Cardiac muscle cell (in vitro differentiated cells and primary cell): ENCODE measurements at regions not wholly inside any gene's neighbourhood (a gene's known extent, or its start where the extent isn't known, plus 50 kb on each side); places are given as distances from the start of the nearest gene placed in this dataset.

Experiments used
- DNase-seq, 2 donors: peaks; one replicate each; pipeline versions ENCODE4 v3.0.0 to v3.0.0-alpha.2; 2010 to 2017; ENCODE audit warnings: low read depth in 1 of 2, low spot score in 1 of 2
- H3K27ac ChIP-seq: fragments of 200-600 bp; sonication (generic); 2 replicates; pipeline ENCODE4 v1.5.1; 2016
- H3K27me3 ChIP-seq: fragments of 200-600 bp; sonication (generic); 2 replicates; pipeline ENCODE4 v1.6.0; 2016; ENCODE audit warnings: control low read depth
- H3K36me3 ChIP-seq: fragments of 200-600 bp; sonication (generic); 2 replicates; pipeline ENCODE4 v1.5.1; 2016; ENCODE audit warnings: control low read depth
- H3K4me1 ChIP-seq: fragments of 200-600 bp; sonication (generic); 2 replicates; pipeline ENCODE4 v1.8.1; 2017; ENCODE audit warnings: low read depth, mild to moderate bottlenecking, mixed run types
- H3K4me3 ChIP-seq: fragments of 200-600 bp; sonication (generic); 2 replicates; pipeline ENCODE4 v1.5.1; 2016; ENCODE audit warnings: mild to moderate bottlenecking
- H3K9me3 ChIP-seq: fragments of 200-600 bp; sonication (generic); 2 replicates; pipeline ENCODE4 v1.5.1; 2017; ENCODE audit warnings: low read depth, mild to moderate bottlenecking, control low read depth
- TF ChIP-seq, protein P1 (sequence below): IDR thresholded peaks from 2 replicates; pipeline ENCODE4 v1.5.1; 2012; ENCODE audit warnings: low read depth, mild to moderate bottlenecking, low read length

DNA sequence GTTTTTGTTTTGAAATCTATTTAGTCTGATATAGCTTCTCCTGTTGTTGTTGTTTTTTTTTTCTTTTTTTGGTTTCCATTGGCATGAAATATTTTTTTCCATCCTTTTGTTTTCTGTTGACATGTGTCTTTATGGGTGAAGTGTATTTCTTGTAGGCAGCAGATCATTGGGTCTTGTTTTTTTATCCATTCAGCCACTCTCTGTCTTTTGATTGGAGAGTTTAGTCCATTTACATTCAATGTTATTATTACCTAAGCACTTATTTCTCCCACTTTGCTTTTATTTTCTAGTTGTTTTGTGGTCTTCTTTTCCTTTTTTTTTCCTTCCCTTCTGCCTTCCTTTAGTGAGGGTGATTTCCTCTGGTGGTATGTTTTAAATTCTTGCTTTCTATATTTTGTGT lies 193.6 kb upstream of the TMEM260 start:
- no peak overlapping the region for H3K27ac ChIP-seq
- H3K36me3 ChIP-seq = no peaks in the 10 kb centered on the region
- no peak overlapping the region for H3K4me3 ChIP-seq
- no peaks in the 10 kb centered on the region for H3K27me3 ChIP-seq
- TF ChIP-seq, protein P1, sequence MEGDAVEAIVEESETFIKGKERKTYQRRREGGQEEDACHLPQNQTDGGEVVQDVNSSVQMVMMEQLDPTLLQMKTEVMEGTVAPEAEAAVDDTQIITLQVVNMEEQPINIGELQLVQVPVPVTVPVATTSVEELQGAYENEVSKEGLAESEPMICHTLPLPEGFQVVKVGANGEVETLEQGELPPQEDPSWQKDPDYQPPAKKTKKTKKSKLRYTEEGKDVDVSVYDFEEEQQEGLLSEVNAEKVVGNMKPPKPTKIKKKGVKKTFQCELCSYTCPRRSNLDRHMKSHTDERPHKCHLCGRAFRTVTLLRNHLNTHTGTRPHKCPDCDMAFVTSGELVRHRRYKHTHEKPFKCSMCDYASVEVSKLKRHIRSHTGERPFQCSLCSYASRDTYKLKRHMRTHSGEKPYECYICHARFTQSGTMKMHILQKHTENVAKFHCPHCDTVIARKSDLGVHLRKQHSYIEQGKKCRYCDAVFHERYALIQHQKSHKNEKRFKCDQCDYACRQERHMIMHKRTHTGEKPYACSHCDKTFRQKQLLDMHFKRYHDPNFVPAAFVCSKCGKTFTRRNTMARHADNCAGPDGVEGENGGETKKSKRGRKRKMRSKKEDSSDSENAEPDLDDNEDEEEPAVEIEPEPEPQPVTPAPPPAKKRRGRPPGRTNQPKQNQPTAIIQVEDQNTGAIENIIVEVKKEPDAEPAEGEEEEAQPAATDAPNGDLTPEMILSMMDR = no peak
- H3K9me3 ChIP-seq = no peaks in the 10 kb centered on the region
- H3K4me1 ChIP-seq = no peaks in the 10 kb centered on the region
- no peak for DNase-seq

DNA sequence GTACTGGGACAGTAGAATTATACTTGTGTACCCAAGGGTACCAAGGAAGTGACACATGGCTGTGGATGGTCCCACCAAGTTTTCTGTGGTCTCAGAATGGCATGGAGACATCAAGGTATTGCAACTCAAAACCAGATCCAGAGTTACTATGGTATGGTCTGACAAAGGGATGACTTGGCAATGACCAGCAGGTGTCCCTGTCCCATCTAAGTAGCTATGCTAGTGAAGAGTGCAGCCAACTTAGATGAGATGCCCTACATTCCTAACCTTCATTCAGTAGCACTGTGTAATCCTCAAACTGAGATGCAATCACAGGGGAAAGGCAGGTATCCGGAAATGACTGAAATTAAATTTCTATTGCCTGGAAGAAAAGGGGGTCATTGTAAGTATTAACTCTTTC lies 188.7 kb upstream of the TMEM260 start:
- DNase-seq = no peak
- TF ChIP-seq, protein P1 = no peak
- H3K36me3 ChIP-seq = no peaks in the 10 kb centered on the region
- no peaks in the 10 kb centered on the region for H3K27me3 ChIP-seq
- no peak overlapping the region for H3K27ac ChIP-seq
- no peaks in the 10 kb centered on the region for H3K4me1 ChIP-seq
- H3K9me3 ChIP-seq = no peaks in the 10 kb centered on the region
- H3K4me3 ChIP-seq = no peak overlapping the region

DNA sequence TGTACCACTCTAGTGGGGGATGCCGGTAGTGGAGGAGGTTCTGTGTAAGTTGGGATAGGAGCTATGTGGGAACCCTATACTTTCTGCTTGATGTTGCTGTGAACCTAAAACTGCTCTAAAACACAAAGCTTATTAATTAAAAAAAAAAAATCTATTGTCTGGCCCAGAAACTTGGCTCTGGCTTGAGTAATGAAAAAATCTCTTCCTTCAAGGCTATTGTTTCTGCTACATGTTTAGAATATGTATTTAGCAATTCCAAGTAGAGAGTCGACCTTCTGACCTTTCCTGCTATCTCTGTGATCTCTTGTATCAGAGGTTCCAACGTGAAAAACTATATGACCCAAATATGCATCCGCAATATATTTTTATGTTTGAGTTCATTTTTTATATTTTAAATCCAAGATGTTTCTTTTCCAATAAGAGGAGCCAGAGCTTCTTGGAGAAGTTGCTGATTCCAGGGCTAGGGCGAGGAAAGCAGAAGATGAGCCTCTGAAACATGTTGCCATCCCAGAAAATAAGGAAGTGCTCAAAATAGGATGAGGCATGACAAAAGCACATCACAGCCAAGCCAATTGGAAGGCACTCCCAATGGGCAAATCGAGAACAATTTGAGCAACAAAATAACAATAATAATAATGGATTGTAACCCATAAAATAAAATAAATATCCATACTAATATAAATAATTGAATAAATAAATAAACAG lies 184.6 kb upstream of the TMEM260 start:
- Histone ChIP-seq H3K27ac (no peak overlapping the region), H3K4me3 (no peak overlapping the region), H3K4me1 (no peaks in the 10 kb centered on the region), H3K36me3 (no peaks in the 10 kb centered on the region), H3K27me3 (no peaks in the 10 kb centered on the region), H3K9me3 (no peaks in the 10 kb centered on the region)
- TF ChIP-seq, protein P1 = no peak
- DNase-seq = no peak

DNA sequence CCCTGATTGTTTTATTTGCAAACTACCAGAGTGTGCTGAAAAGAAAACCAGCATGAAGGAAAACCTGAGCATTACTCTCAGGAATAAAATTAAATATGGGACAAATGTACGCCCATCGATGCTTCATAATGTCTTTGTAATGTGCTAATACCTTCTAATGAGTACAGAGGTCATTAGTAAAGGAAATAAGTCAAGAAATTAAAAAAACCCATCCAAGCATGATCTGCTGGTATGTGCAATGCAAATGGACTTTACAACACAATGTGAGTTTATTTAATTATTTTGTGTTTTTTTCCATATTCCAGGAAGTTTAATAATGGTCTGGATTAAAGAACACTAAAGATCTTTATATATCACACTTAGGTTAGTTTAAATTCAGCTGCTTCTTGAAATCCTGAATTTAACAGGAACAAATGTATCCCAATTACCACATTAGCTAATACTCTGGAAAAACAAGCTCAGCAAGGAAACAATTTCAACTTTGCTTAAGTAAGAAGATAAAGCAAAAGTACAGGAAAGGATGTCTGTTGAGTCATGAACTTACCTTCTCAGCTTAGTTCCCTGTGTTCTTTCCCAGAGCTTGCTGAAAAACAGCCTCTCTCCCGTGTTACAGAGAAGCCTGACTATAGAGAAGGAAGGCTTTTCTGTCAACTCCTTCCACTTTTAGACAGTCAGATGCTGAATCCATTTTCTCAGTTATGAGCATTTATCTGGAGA lies 179.3 kb upstream of the TMEM260 start:
- no peaks in the 10 kb centered on the region for H3K36me3 ChIP-seq
- DNase-seq = peak in 1 of 2 donors; percentile 34
- no peaks in the 10 kb centered on the region for H3K27me3 ChIP-seq

DNA sequence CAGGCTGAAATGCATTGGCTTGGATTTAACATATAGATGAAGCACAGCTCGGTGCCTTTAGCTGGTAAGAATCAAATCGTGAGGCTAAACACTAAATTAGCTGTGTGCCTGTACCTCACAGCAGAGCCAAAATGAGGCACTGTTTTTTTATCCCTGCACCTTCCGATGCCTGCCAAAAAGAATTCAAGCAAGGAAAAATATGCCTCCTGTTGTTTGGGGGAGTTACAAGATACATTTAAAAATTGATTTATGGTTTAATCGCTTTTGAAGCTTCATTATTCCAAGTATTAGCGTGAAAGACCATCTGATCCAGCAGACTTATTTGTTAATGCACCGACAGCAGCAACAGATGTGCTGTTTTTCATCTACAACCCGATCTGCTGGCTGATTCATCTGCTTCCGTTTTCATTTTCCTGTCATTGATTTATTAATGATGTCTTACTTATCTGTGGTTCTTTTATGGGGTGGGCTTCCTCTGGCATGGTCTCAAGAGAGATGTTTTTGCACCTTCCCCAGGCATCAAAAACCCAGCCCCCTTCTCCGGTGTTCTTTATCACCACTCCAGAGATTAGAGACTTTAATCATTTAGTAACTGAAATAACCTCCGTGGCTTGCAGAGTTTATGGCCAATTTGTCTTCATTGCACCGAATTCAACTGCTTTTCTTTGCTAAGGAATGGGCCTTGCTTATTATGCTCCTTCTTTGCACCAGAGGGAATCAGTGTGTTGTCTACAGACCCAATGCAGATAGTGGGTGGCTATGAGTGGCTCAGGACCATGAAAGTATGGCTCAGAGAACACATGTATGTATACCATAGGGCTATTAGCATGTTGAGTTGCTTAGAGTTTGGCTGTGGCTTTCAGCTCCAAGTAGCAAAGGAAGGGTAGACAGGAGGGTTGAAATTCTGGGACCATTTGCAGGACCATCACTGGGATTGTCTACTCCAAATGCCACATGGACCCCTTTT lies 166.8 kb upstream of the TMEM260 start:
- H3K4me1 ChIP-seq = no peaks in the 10 kb centered on the region
- TF ChIP-seq, protein P1 = no peak
- no peak overlapping the region for H3K27ac ChIP-seq
- H3K27me3 ChIP-seq = no peaks in the 10 kb centered on the region
- H3K4me3 ChIP-seq = no peak overlapping the region
- no peaks in the 10 kb centered on the region for H3K9me3 ChIP-seq
- DNase-seq = no peak
- no peaks in the 10 kb centered on the region for H3K36me3 ChIP-seq

More for the DNA sequence above, 179.3 kb upstream of the TMEM260 start:
- Histone ChIP-seq H3K4me3 (no peak overlapping the region), H3K4me1 (no peaks in the 10 kb centered on the region), H3K9me3 (no peaks in the 10 kb centered on the region), H3K27ac (no peak overlapping the region)
- TF ChIP-seq, protein P1 = no peak
